B cell (primary cell): ENCODE measurements at regions not wholly inside any gene's neighbourhood (a gene's known extent, or its start where the extent isn't known, plus 50 kb on each side); places are given as distances from the start of the nearest gene placed in this dataset.

Experiments
- EZH2 ChIP-seq: IDR thresholded peaks from 2 replicates; pipeline ENCODE4 v1.6.1; 2012; ENCODE audit warnings: borderline replicate concordance, low read depth, mild to moderate bottlenecking, moderate library complexity, low read length; ENCODE audit not compliant: insufficient read depth, poor library complexity, severe bottlenecking
- TF ChIP-seq, protein P1 (sequence below): fragments of 200-600 bp; IDR thresholded peaks from one replicate; pipeline ENCODE4 v1.8.0; 2022; ENCODE audit warnings: antibody characterized with exemption, mild to moderate bottlenecking

DNA sequence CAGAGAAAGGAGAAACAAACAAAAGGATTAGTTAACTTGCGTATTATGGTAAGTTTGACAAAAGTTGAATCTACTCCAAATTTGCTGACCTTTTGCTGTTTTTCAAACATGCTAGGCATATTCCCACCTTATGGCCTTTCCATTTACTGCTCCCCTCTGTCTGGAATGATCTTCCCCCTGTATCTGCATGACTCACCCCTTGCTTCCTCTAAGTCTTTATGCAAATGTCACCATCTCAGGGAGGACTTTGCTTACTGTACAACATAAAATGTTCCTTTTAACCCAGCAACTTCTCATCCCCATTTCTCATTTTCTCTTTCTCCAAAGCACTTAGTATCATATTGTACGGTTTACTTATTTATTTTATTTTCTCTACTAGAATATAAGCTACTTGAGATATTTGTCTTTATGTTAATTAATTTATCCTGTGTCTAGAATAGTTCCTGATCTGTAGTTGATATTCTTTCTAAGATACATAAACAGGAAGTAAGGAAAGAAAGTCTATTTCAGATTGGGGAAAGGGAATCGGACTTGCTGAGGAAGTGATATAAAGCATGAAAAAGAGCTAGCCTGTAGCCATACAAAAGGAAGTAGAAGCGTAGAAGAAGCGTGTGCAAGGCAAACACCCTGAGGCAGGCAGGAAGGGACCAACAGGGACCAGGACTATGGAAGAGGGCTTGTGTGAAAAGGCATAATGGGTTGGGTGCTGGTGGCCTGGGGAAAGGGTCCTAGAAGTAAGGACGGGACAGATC lies 144.9 kb upstream of the ERBB4 start:
- no peak for TF ChIP-seq EZH2
- TF ChIP-seq, protein P1, sequence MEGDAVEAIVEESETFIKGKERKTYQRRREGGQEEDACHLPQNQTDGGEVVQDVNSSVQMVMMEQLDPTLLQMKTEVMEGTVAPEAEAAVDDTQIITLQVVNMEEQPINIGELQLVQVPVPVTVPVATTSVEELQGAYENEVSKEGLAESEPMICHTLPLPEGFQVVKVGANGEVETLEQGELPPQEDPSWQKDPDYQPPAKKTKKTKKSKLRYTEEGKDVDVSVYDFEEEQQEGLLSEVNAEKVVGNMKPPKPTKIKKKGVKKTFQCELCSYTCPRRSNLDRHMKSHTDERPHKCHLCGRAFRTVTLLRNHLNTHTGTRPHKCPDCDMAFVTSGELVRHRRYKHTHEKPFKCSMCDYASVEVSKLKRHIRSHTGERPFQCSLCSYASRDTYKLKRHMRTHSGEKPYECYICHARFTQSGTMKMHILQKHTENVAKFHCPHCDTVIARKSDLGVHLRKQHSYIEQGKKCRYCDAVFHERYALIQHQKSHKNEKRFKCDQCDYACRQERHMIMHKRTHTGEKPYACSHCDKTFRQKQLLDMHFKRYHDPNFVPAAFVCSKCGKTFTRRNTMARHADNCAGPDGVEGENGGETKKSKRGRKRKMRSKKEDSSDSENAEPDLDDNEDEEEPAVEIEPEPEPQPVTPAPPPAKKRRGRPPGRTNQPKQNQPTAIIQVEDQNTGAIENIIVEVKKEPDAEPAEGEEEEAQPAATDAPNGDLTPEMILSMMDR, result no peak
